GM23338 (cell line): ENCODE measurements at regions not wholly inside any gene's neighbourhood (a gene's known extent, or its start where the extent isn't known, plus 50 kb on each side); places are given as distances from the start of the nearest gene placed in this dataset.

Experiments used
- CTCF ChIP-seq, 2 experiments: fragments of 200-600 bp in 1 of 2; sonication (generic) in 1 of 2; conservative IDR thresholded peaks; 2 replicates each; pipeline versions ENCODE4 v1.5.1 to v1.6.1; 2016 to 2017; ENCODE audit warnings: antibody characterized with exemption in 2 of 2, low read depth in 2 of 2, mild to moderate bottlenecking in 2 of 2, moderate library complexity in 1 of 2
- EZH2 ChIP-seq: fragments of 200-600 bp; sonication (generic); IDR thresholded peaks from one replicate; pipeline ENCODE4 v1.8.0; 2017; ENCODE audit warnings: antibody characterized with exemption, mild to moderate bottlenecking, low read depth; ENCODE audit not compliant: unreplicated experiment
- EZH2phosphoT487 ChIP-seq: fragments of 200-600 bp; sonication (generic); IDR thresholded peaks from one replicate; pipeline ENCODE4 v1.8.1; 2018; ENCODE audit warnings: antibody characterized with exemption; ENCODE audit not compliant: unreplicated experiment
- JUNB ChIP-seq: IDR thresholded peaks from one replicate; pipeline ENCODE4 v1.6.1; 2016; ENCODE audit warnings: antibody characterized with exemption; ENCODE audit not compliant: unreplicated experiment
- NANOG ChIP-seq: IDR thresholded peaks from 2 replicates; pipeline ENCODE4 v1.6.1; 2016; ENCODE audit warnings: antibody characterized with exemption, borderline replicate concordance
- POLR2AphosphoS5 ChIP-seq: IDR thresholded peaks from 2 replicates; pipeline ENCODE4 v1.6.1; 2016; ENCODE audit warnings: antibody characterized with exemption, low read depth
- ZNF114 ChIP-seq: fragments of 250-450 bp; sonication (Bioruptor Pico); IDR thresholded peaks from 2 replicates; pipeline ENCODE4 v1.5.0; 2020; ENCODE audit warnings: mild to moderate bottlenecking, moderate library complexity
- ZNF331 ChIP-seq: fragments of 250-450 bp; sonication (Bioruptor Pico); IDR thresholded peaks from 2 replicates; pipeline ENCODE4 v1.5.0; 2020; ENCODE audit warnings: low read depth, mild to moderate bottlenecking, moderate library complexity
- TF ChIP-seq, protein P1 (sequence below): IDR thresholded peaks from 2 replicates; pipeline ENCODE4 v1.6.1; 2016; ENCODE audit warnings: antibody characterized with exemption
- TF ChIP-seq, protein P2 (sequence below): fragments of 250-450 bp; sonication (Bioruptor Pico); IDR thresholded peaks from 2 replicates; pipeline ENCODE4 v1.5.0; 2020; ENCODE audit warnings: mild to moderate bottlenecking, moderate library complexity
- TF ChIP-seq, protein P3 (sequence below): IDR thresholded peaks from one replicate; pipeline ENCODE4 v1.6.1; 2018; ENCODE audit warnings: antibody characterized with exemption; ENCODE audit not compliant: unreplicated experiment

- TF ChIP-seq, protein P1, sequence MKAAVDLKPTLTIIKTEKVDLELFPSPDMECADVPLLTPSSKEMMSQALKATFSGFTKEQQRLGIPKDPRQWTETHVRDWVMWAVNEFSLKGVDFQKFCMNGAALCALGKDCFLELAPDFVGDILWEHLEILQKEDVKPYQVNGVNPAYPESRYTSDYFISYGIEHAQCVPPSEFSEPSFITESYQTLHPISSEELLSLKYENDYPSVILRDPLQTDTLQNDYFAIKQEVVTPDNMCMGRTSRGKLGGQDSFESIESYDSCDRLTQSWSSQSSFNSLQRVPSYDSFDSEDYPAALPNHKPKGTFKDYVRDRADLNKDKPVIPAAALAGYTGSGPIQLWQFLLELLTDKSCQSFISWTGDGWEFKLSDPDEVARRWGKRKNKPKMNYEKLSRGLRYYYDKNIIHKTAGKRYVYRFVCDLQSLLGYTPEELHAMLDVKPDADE: no peak
- TF ChIP-seq CTCF (conservative IDR thresholded peaks at IDR 0.05; ENCODE audit: low read depth in 2 of 2) (no peak), POLR2AphosphoS5 (no peak), EZH2 (no peak), EZH2phosphoT487 (no peak), JUNB (no peak), ZNF114 (CRISPR knock-in tag) (no peak), NANOG (no peak), ZNF331 (CRISPR knock-in tag) (no peak)
- TF ChIP-seq, protein P2, sequence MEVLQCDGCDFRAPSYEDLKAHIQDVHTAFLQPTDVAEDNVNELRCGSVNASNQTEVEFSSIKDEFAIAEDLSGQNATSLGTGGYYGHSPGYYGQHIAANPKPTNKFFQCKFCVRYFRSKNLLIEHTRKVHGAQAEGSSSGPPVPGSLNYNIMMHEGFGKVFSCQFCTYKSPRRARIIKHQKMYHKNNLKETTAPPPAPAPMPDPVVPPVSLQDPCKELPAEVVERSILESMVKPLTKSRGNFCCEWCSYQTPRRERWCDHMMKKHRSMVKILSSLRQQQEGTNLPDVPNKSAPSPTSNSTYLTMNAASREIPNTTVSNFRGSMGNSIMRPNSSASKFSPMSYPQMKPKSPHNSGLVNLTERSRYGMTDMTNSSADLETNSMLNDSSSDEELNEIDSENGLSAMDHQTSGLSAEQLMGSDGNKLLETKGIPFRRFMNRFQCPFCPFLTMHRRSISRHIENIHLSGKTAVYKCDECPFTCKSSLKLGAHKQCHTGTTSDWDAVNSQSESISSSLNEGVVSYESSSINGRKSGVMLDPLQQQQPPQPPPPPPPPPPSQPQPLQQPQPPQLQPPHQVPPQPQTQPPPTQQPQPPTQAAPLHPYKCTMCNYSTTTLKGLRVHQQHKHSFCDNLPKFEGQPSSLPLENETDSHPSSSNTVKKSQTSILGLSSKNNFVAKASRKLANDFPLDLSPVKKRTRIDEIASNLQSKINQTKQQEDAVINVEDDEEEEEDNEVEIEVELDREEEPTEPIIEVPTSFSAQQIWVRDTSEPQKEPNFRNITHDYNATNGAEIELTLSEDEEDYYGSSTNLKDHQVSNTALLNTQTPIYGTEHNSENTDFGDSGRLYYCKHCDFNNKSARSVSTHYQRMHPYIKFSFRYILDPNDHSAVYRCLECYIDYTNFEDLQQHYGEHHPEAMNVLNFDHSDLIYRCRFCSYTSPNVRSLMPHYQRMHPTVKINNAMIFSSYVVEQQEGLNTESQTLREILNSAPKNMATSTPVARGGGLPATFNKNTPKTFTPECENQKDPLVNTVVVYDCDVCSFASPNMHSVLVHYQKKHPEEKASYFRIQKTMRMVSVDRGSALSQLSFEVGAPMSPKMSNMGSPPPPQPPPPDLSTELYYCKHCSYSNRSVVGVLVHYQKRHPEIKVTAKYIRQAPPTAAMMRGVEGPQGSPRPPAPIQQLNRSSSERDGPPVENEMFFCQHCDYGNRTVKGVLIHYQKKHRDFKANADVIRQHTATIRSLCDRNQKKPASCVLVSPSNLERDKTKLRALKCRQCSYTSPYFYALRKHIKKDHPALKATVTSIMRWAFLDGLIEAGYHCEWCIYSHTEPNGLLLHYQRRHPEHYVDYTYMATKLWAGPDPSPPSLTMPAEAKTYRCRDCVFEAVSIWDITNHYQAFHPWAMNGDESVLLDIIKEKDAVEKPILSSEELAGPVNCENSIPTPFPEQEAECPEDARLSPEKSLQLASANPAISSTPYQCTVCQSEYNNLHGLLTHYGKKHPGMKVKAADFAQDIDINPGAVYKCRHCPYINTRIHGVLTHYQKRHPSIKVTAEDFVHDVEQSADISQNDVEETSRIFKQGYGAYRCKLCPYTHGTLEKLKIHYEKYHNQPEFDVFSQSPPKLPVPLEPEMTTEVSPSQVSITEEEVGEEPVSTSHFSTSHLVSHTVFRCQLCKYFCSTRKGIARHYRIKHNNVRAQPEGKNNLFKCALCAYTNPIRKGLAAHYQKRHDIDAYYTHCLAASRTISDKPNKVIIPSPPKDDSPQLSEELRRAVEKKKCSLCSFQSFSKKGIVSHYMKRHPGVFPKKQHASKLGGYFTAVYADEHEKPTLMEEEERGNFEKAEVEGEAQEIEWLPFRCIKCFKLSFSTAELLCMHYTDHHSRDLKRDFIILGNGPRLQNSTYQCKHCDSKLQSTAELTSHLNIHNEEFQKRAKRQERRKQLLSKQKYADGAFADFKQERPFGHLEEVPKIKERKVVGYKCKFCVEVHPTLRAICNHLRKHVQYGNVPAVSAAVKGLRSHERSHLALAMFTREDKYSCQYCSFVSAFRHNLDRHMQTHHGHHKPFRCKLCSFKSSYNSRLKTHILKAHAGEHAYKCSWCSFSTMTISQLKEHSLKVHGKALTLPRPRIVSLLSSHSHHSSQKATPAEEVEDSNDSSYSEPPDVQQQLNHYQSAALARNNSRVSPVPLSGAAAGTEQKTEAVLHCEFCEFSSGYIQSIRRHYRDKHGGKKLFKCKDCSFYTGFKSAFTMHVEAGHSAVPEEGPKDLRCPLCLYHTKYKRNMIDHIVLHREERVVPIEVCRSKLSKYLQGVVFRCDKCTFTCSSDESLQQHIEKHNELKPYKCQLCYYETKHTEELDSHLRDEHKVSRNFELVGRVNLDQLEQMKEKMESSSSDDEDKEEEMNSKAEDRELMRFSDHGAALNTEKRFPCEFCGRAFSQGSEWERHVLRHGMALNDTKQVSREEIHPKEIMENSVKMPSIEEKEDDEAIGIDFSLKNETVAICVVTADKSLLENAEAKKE (CRISPR knock-in tag): no peak
- TF ChIP-seq, protein P3, sequence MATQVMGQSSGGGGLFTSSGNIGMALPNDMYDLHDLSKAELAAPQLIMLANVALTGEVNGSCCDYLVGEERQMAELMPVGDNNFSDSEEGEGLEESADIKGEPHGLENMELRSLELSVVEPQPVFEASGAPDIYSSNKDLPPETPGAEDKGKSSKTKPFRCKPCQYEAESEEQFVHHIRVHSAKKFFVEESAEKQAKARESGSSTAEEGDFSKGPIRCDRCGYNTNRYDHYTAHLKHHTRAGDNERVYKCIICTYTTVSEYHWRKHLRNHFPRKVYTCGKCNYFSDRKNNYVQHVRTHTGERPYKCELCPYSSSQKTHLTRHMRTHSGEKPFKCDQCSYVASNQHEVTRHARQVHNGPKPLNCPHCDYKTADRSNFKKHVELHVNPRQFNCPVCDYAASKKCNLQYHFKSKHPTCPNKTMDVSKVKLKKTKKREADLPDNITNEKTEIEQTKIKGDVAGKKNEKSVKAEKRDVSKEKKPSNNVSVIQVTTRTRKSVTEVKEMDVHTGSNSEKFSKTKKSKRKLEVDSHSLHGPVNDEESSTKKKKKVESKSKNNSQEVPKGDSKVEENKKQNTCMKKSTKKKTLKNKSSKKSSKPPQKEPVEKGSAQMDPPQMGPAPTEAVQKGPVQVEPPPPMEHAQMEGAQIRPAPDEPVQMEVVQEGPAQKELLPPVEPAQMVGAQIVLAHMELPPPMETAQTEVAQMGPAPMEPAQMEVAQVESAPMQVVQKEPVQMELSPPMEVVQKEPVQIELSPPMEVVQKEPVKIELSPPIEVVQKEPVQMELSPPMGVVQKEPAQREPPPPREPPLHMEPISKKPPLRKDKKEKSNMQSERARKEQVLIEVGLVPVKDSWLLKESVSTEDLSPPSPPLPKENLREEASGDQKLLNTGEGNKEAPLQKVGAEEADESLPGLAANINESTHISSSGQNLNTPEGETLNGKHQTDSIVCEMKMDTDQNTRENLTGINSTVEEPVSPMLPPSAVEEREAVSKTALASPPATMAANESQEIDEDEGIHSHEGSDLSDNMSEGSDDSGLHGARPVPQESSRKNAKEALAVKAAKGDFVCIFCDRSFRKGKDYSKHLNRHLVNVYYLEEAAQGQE: no peak
Observed at GRCh38 chr20:48075591-48076174, 290.4 kb upstream of the SULF2 start.
